NCI-H146 treated with DMSO at 0.1 percent for 48 hours (cell line): ENCODE measurements at regions not wholly inside any gene's neighbourhood (a gene's known extent, or its start where the extent isn't known, plus 50 kb on each side); places are given as distances from the start of the nearest gene placed in this dataset.

Experiments
- DNase-seq: peaks from one replicate; lab custom pipeline; 2025; ENCODE audit not compliant: unreplicated experiment; lab: John Stamatoyannopoulos, UW

- no peak for DNase-seq
These were observed 613.7 kb downstream of the PRELID2 start for GRCh38 chr5:145221416-145221815.

- DNase-seq, result no peak
These were observed 614.7 kb downstream of the PRELID2 start for GRCh38 chr5:145220481-145220880.

- DNase-seq, result no peak
These were observed 616.2 kb downstream of the PRELID2 start for GRCh38 chr5:145218982-145219381.

- DNase-seq, result no peak
These were observed 617.1 kb downstream of the PRELID2 start for GRCh38 chr5:145218019-145218418.

- no peak for DNase-seq
These were observed 625.1 kb downstream of the PRELID2 start for GRCh38 chr5:145210020-145210419.

- no peak for DNase-seq
These were observed 629.6 kb downstream of the PRELID2 start for GRCh38 chr5:145205546-145205945.

GRCh38 chr5:145204743-145205142 is 630.4 kb downstream of the PRELID2 start:
- no peak for DNase-seq

GRCh38 chr5:145203193-145203592 is 631.9 kb downstream of the PRELID2 start:
- no peak for DNase-seq

- DNase-seq, result no peak
These were observed 636.4 kb downstream of the PRELID2 start for GRCh38 chr5:145198525-145199260.

GRCh38 chr5:145189746-145190145 is 645.4 kb downstream of the PRELID2 start:
- DNase-seq, result no peak

- DNase-seq, result no peak
These were observed 654.8 kb downstream of the PRELID2 start for GRCh38 chr5:145180371-145180770.

- DNase-seq, result no peak
These were observed 656.3 kb downstream of the PRELID2 start for GRCh38 chr5:145178641-145179523.

GRCh38 chr5:145176041-145176440 is 659.1 kb downstream of the PRELID2 start:
- no peak for DNase-seq

- DNase-seq, result no peak
These were observed 669.0 kb downstream of the PRELID2 start for GRCh38 chr5:145166110-145166509.

GRCh38 chr5:145163876-145164275 is 671.3 kb downstream of the PRELID2 start:
- no peak for DNase-seq

- no peak for DNase-seq
These were observed 672.5 kb downstream of the PRELID2 start for GRCh38 chr5:145162626-145163025.

GRCh38 chr5:145161391-145161790 is 673.8 kb downstream of the PRELID2 start:
- DNase-seq, result no peak

- no peak for DNase-seq
These were observed 674.5 kb downstream of the PRELID2 start for GRCh38 chr5:145160679-145161078.

- no peak for DNase-seq
These were observed 676.4 kb downstream of the PRELID2 start for GRCh38 chr5:145158730-145159129.

GRCh38 chr5:145157841-145158240 is 677.3 kb downstream of the PRELID2 start:
- no peak for DNase-seq

- DNase-seq, result no peak
These were observed 693.6 kb downstream of the PRELID2 start for GRCh38 chr5:145141534-145141933.

GRCh38 chr5:145130996-145131395 is 704.1 kb downstream of the PRELID2 start:
- DNase-seq, result no peak
